ENCODE measurements at regions not wholly inside any gene's neighbourhood (a gene's known extent, or its start where the extent isn't known, plus 50 kb on each side); places are given as distances from the start of the nearest gene placed in this dataset.
A peak's percentile ranks its signal among the peaks of the same experiment; 100 is the strongest.

- in situ Hi-C loops (cut with MboI; ENCODE audit: low pct_unique_long_range_greater_than_20kb, low sequenced_read_pairs, unreplicated experiment) = no loop called here
- TF ChIP-seq CTCF (IDR thresholded peaks at IDR 0.05; ENCODE audit: extremely low read depth, insufficient read depth, missing control alignments) = no peak
- DNase-seq (ENCODE audit: low spot score) = peak; percentile 13
Observed at GRCh38 chr12:33587784-33588712, 148.4 kb upstream of the SYT10 start.

GRCh38 chr12:33588725-33589405 lies 149.2 kb upstream of the SYT10 start:
- no peak for TF ChIP-seq CTCF (IDR thresholded peaks at IDR 0.05; ENCODE audit: extremely low read depth, insufficient read depth, missing control alignments)
- DNase-seq (ENCODE audit: low spot score) = no peak
- in situ Hi-C loops (cut with MboI; ENCODE audit: low pct_unique_long_range_greater_than_20kb, low sequenced_read_pairs, unreplicated experiment) = no loop called here

GRCh38 chr12:33589576-33590114 lies 150.0 kb upstream of the SYT10 start:
- in situ Hi-C loops (cut with MboI; ENCODE audit: low pct_unique_long_range_greater_than_20kb, low sequenced_read_pairs, unreplicated experiment) = no loop called here
- no peak for TF ChIP-seq CTCF (IDR thresholded peaks at IDR 0.05; ENCODE audit: extremely low read depth, insufficient read depth, missing control alignments)
- no peak for DNase-seq (ENCODE audit: low spot score)

GRCh38 chr12:33593753-33594152 lies 154.1 kb upstream of the SYT10 start:
- no peak for TF ChIP-seq CTCF (IDR thresholded peaks at IDR 0.05; ENCODE audit: extremely low read depth, insufficient read depth, missing control alignments)
- DNase-seq (ENCODE audit: low spot score) = no peak
- in situ Hi-C loops (cut with MboI; ENCODE audit: low pct_unique_long_range_greater_than_20kb, low sequenced_read_pairs, unreplicated experiment) = no loop called here

- TF ChIP-seq CTCF (IDR thresholded peaks at IDR 0.05; ENCODE audit: extremely low read depth, insufficient read depth, missing control alignments) = no peak
- no peak for DNase-seq (ENCODE audit: low spot score)
- in situ Hi-C loops (cut with MboI; ENCODE audit: low pct_unique_long_range_greater_than_20kb, low sequenced_read_pairs, unreplicated experiment) = no loop called here
Observed at GRCh38 chr12:33596061-33596460, 156.4 kb upstream of the SYT10 start.

GRCh38 chr12:33596814-33597213 lies 157.2 kb upstream of the SYT10 start:
- in situ Hi-C loops (cut with MboI; ENCODE audit: low pct_unique_long_range_greater_than_20kb, low sequenced_read_pairs, unreplicated experiment) = no loop called here
- no peak for DNase-seq (ENCODE audit: low spot score)
- no peak for TF ChIP-seq CTCF (IDR thresholded peaks at IDR 0.05; ENCODE audit: extremely low read depth, insufficient read depth, missing control alignments)
